HEK293T (cell line): ENCODE measurements at regions not wholly inside any gene's neighbourhood (a gene's known extent, or its start where the extent isn't known, plus 50 kb on each side); places are given as distances from the start of the nearest gene placed in this dataset.

Experiments used
- ARNT ChIP-seq: fragments of 450-650 bp; IDR thresholded peaks from 2 replicates; pipeline ENCODE4 v1.6.1; 2017; ENCODE audit warnings: mild to moderate bottlenecking
- BHLHE40 ChIP-seq: fragments of 450-650 bp; IDR thresholded peaks from 2 replicates; pipeline ENCODE4 v1.6.1; 2016; ENCODE audit warnings: mild to moderate bottlenecking, moderate library complexity, borderline replicate concordance
- FOXK2 ChIP-seq: fragments of 450-650 bp; IDR thresholded peaks from 2 replicates; pipeline ENCODE4 v1.6.1; 2016; ENCODE audit warnings: mild to moderate bottlenecking
- SP1 ChIP-seq: fragments of 450-650 bp; IDR thresholded peaks from 2 replicates; pipeline ENCODE4 v1.6.1; 2017
- SUZ12 ChIP-seq: fragments of 450-650 bp; IDR thresholded peaks from 2 replicates; pipeline ENCODE4 v1.6.1; 2016; ENCODE audit warnings: mild to moderate bottlenecking
- TARDBP ChIP-seq: fragments of 450-650 bp; IDR thresholded peaks from 2 replicates; pipeline ENCODE4 v1.6.1; 2016

DNA sequence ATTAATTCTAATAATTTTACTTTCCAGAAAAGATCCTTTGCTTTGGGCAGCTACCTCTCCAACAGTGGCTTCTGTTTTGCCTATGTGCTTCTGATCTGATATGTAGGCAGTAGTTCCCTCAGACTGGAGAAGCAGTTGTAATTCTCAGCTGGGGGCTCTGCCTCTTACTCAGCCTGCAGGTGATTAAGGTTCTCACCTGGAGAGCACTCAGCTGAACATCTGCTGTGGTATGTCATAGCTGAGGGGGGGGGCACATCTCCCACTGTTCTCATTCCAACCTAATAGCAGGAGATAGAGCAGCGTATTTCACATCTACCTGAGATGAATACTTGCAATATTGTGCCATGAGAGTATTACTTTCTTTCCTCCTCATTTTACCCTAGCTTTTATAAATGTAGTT is 511.9 kb upstream of the CDH8 start:
- TF ChIP-seq SUZ12 = no peak
- no peak for TF ChIP-seq ARNT
- no peak for TF ChIP-seq TARDBP
- TF ChIP-seq FOXK2 = no peak
- no peak for TF ChIP-seq BHLHE40
- no peak for TF ChIP-seq SP1
